Suprapubic skin (tissue), 3 donors: ENCODE measurements at regions not wholly inside any gene's neighbourhood (a gene's known extent, or its start where the extent isn't known, plus 50 kb on each side); places are given as distances from the start of the nearest gene placed in this dataset.

Source experiments
- POLR2A ChIP-seq, 2 donors: fragments of 450-650 bp; IDR thresholded peaks; one replicate each; pipeline ENCODE4 v1.6.1; 2017; ENCODE audit warnings: antibody characterized with exemption in 2 of 2, mild to moderate bottlenecking in 2 of 2, moderate library complexity in 2 of 2
- TF ChIP-seq, protein P1 (sequence below), 2 donors: fragments of 200-600 bp in 1 of 2; fragments of 450-650 bp in 1 of 2; sonication (generic) in 1 of 2; IDR thresholded peaks; one replicate each; pipeline ENCODE4 v1.5.1; 2016 to 2019; ENCODE audit warnings: antibody characterized with exemption in 2 of 2, mild to moderate bottlenecking in 1 of 2, moderate library complexity in 1 of 2

DNA sequence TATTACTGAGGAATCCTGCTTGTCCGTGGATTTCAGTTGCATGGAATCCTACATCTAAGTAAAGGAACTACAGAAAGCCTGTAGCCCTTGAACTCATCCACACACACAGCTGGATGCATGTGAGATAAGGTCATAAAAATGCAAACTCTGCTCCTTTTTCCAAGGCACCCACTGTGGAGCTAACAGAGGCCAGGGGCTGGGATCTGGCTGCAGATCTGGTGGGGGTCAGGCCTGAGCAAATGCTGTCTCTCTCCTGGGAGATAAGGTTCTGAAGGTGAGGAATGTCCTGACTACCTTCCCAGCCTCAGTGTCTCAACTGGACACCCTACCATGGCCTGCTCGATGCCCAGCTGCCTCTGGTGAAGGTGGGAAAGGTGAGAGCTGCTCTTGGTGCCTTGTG is 321.5 kb downstream of the LRFN2 start:
- TF ChIP-seq, protein P1, sequence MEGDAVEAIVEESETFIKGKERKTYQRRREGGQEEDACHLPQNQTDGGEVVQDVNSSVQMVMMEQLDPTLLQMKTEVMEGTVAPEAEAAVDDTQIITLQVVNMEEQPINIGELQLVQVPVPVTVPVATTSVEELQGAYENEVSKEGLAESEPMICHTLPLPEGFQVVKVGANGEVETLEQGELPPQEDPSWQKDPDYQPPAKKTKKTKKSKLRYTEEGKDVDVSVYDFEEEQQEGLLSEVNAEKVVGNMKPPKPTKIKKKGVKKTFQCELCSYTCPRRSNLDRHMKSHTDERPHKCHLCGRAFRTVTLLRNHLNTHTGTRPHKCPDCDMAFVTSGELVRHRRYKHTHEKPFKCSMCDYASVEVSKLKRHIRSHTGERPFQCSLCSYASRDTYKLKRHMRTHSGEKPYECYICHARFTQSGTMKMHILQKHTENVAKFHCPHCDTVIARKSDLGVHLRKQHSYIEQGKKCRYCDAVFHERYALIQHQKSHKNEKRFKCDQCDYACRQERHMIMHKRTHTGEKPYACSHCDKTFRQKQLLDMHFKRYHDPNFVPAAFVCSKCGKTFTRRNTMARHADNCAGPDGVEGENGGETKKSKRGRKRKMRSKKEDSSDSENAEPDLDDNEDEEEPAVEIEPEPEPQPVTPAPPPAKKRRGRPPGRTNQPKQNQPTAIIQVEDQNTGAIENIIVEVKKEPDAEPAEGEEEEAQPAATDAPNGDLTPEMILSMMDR (IDR thresholded peaks at IDR 0.05) = no peak
- TF ChIP-seq POLR2A (IDR thresholded peaks at IDR 0.05) = no peak
